Activated CD4-positive, alpha-beta T cell treated with anti-CD3 and anti-CD28 coated beads, Interleukin-2, amount 50 U/mL, for 4 hours (primary cell): ENCODE measurements at regions not wholly inside any gene's neighbourhood (a gene's known extent, or its start where the extent isn't known, plus 50 kb on each side); places are given as distances from the start of the nearest gene placed in this dataset.
"Not testable (repeated sequence)": the region's sequence is repeated elsewhere in the genome, so short reads cannot be mapped to it uniquely, and the experiment has no call there.

Experiments used
- DNase-seq, 2 experiments: peaks; one replicate each; pipeline ENCODE4 v3.0.0-alpha.2; 2020

DNA sequence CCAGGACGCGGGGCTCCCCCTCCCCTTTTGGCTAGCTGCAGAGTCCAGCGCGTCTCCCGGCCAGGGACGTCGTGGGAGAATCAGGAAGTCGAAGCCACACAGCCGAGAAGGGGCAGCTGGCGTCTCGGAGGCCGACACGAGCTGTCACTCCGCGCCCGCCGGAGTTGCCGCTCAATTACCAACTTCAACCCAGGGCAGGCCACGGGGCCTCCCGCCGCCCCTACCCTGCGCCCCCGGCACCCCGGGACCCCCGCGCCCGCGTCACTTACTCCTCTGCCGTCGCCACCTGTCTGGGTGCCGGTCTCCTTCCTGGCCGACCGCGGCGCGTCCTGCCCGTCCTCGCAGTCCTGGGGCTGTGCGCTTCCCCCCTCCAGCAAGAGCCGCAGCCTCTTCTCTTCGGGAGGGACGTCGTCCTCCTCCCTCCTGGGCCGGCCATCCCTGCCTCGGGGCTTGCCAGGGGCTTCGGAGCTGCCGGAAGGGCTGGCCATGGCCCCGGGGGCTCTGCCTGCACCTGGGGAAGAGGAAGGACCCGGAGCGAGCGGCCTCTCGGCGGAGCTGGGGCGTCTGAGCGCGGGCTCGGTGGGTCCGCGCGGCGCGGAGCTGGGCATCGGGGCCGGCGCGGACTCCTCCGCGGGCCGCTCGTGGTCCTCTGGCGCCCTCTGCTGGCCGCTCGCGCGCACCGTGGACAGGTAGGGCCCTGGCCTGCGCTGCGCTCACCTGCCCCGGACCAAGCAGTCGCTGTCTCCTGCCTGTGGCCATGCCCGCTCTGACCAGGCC is 65.6 kb upstream of the CLEC6A start:
- peak; percentile 78 to 82 for DNase-seq

GRCh38 chr12:8396225-8397071 is 59.3 kb upstream of the CLEC6A start:
- DNase-seq: peak; percentile 50 to 51

- DNase-seq: not testable (repeated sequence)
These were observed 58.4 kb upstream of the CLEC6A start for GRCh38 chr12:8397378-8397777.

GRCh38 chr12:8399496-8400034 is 56.2 kb upstream of the CLEC6A start:
- not testable (repeated sequence) for DNase-seq

DNA sequence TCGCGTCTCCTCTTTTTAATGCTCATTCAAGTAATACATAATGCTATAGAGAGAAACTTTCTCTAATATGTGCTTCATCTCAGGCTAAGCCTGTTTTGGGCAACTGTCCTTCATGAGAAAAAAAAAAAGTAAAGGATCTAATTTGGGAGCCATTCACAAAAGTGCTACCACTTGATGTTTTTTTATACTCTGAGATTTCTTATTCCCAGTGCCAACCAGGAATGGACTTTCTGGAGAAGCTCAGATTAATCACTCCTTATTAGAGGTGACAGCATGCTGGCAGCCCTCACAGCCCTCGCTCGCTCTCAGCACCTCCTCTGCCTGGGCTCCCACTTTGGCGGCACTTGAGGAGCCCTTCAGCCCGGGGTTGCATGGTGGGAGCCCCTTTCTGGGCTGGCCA is 51.9 kb upstream of the CLEC6A start:
- not testable (repeated sequence) for DNase-seq

- not testable (repeated sequence) for DNase-seq
These were observed 51.4 kb upstream of the CLEC6A start for GRCh38 chr12:8404341-8404740.
